HCT116 (cell line): ENCODE measurements at regions not wholly inside any gene's neighbourhood (a gene's known extent, or its start where the extent isn't known, plus 50 kb on each side); places are given as distances from the start of the nearest gene placed in this dataset.

Experiments
- ATAC-seq: fragments of 200-7000 bp; cut with Tn5 transposase; 2 replicates; pipeline ENCODE4 v1.9.1; 2020; ENCODE audit warnings: mild to moderate bottlenecking, moderate library complexity
- BruUV-seq: library from RNA; stranded (reverse); fragments of 400-500 nt; replicated peaks from 2 replicates; lab custom pipeline; 2021; lab: Mats Ljungman, UMichigan
- CTCF ChIA-PET: fragments of 300-600 bp; sonication (Branson Sonifier 250); formaldehyde crosslinking; loops from one replicate; lab custom pipeline; 2021; ENCODE audit warnings: antibody characterized with exemption; lab: Charles Lee
- POLR2A ChIA-PET: fragments of 300-600, 350-600 bp; sonication (Branson Sonifier 250); formaldehyde crosslinking; loops from one replicate; lab custom pipeline; 2021; ENCODE audit warnings: antibody characterized with exemption; lab: Charles Lee
- RAD21 ChIA-PET, 2 experiments: fragments of 300-600 bp; sonication (Branson Sonifier 250); formaldehyde crosslinking; loops; one replicate each; lab custom pipeline; 2023; ENCODE audit warnings: low total read pairs in 2 of 2; ENCODE audit not compliant: uncharacterized antibody in 2 of 2, unreplicated experiment in 2 of 2, low non-redundant PET in 1 of 2; lab: Charles Lee
- DNase-seq: peaks from one replicate; pipeline ENCODE4 v3.0.0-alpha.2; 2010; ENCODE audit warnings: low read depth, low spot score
- H2AFZ ChIP-seq: fragments of 200-600 bp; shearing (Covaris generic), sonication (generic); 2 replicates; pipeline ENCODE4 v1.6.1; 2017; ENCODE audit warnings: low read depth, mixed run types, mixed read lengths, antibody characterized with exemption, low read length; ENCODE audit not compliant: poor library complexity, severe bottlenecking
- H3K27ac ChIP-seq: 2 replicates; pipeline ENCODE4 v1.5.1; 2012; ENCODE audit warnings: low read depth, low read length
- H3K27me3 ChIP-seq: fragments of 200-600 bp; sonication (generic); 2 replicates; pipeline ENCODE4 v1.6.1; 2016; ENCODE audit warnings: mixed run types, low read length, mixed read lengths; ENCODE audit not compliant: insufficient read depth
- H3K36me3 ChIP-seq, 2 experiments: fragments of 200-500 bp in 1 of 2; fragments of 200-600 bp in 1 of 2; sonication (Bioruptor generic) in 1 of 2; sonication (generic) in 1 of 2; 2 replicates each; pipeline versions ENCODE4 v1.5.1 to v1.6.1; 2014 to 2016; ENCODE audit warnings: low read length in 2 of 2, inconsistent platforms in 1 of 2, mixed read lengths in 1 of 2, mixed run types in 1 of 2; ENCODE audit not compliant: insufficient read depth in 2 of 2, control insufficient read depth in 1 of 2
- H3K4me1 ChIP-seq, 2 experiments: fragments of 200-600 bp in 1 of 2; sonication (generic) in 1 of 2; 2 replicates each; pipeline versions ENCODE4 v1.5.1 to v1.6.1; 2012 to 2017; ENCODE audit warnings: low read length in 2 of 2, inconsistent platforms in 1 of 2, mild to moderate bottlenecking in 1 of 2, mixed read lengths in 1 of 2, mixed run types in 1 of 2, moderate library complexity in 1 of 2; ENCODE audit not compliant: insufficient read depth in 2 of 2, control insufficient read depth in 1 of 2
- H3K4me2 ChIP-seq: fragments of 200-600 bp; sonication (generic); 2 replicates; pipeline ENCODE4 v1.6.1; 2017; ENCODE audit warnings: mixed run types, low read length, mixed read lengths
- H3K4me3 ChIP-seq, 2 experiments: fragments of 200-600 bp in 1 of 2; sonication (generic) in 1 of 2; replicated peaks in 1 of 2; 2 replicates each; pipeline ENCODE4 v1.5.1; 2011 to 2016; ENCODE audit warnings: low read length in 2 of 2, control low read depth in 1 of 2, low read depth in 1 of 2, mild to moderate bottlenecking in 1 of 2, mixed read lengths in 1 of 2, mixed run types in 1 of 2
- H3K79me2 ChIP-seq: fragments of 200-600 bp; sonication (generic); 2 replicates; pipeline ENCODE4 v1.6.1; 2017; ENCODE audit warnings: mild to moderate bottlenecking, mixed run types, low read length, moderate library complexity, mixed read lengths; ENCODE audit not compliant: insufficient read depth
- H3K9ac ChIP-seq: fragments of 200-600 bp; sonication (generic); 2 replicates; pipeline ENCODE4 v1.6.1; 2016; ENCODE audit warnings: low read length, mixed read lengths
- H3K9me2 ChIP-seq: fragments of 200-600 bp; sonication (generic), shearing (Covaris generic); 2 replicates; pipeline ENCODE4 v1.6.1; 2017; ENCODE audit warnings: mixed run types, mild to moderate bottlenecking, moderate library complexity; ENCODE audit not compliant: insufficient read depth
- H3K9me3 ChIP-seq, 2 experiments: fragments of 200-500 bp in 1 of 2; fragments of 200-600 bp in 1 of 2; sonication (Bioruptor generic) in 1 of 2; sonication (generic) in 1 of 2; 2 replicates each; pipeline ENCODE4 v1.6.1; 2014 to 2017; ENCODE audit warnings: low read length in 2 of 2, mixed read lengths in 2 of 2, inconsistent platforms in 1 of 2, low read depth in 1 of 2, mild to moderate bottlenecking in 1 of 2, mixed run types in 1 of 2, moderate library complexity in 1 of 2; ENCODE audit not compliant: control insufficient read depth in 1 of 2, insufficient read depth in 1 of 2
- H4K20me1 ChIP-seq: fragments of 200-600 bp; sonication (generic), shearing (Covaris generic); 2 replicates; pipeline ENCODE4 v1.6.1; 2017; ENCODE audit warnings: mixed run types, mild to moderate bottlenecking, moderate library complexity; ENCODE audit not compliant: insufficient read depth
- CBX3 ChIP-seq: IDR thresholded peaks from 2 replicates; pipeline ENCODE4 v1.6.1; 2012; ENCODE audit warnings: low read depth
- CEBPB ChIP-seq: IDR thresholded peaks from 2 replicates; pipeline ENCODE4 v1.6.1; 2012; ENCODE audit warnings: low read depth
- EGR1 ChIP-seq: IDR thresholded peaks from 2 replicates; pipeline ENCODE4 v1.6.1; 2012; ENCODE audit warnings: low read depth
- ELF1 ChIP-seq: IDR thresholded peaks from 2 replicates; pipeline ENCODE4 v1.6.1; 2012; ENCODE audit warnings: low read depth, borderline replicate concordance
- EZH2 ChIP-seq: fragments of 200-600 bp; sonication (generic); IDR thresholded peaks from 2 replicates; pipeline ENCODE4 v1.6.1; 2017; ENCODE audit warnings: antibody characterized with exemption, mixed run types
- FOSL1 ChIP-seq: IDR thresholded peaks from 2 replicates; pipeline ENCODE4 v1.6.1; 2012; ENCODE audit warnings: low read depth
- JUND ChIP-seq: IDR thresholded peaks from 2 replicates; pipeline ENCODE4 v1.6.1; 2012
- POLR2A ChIP-seq: IDR thresholded peaks from 2 replicates; pipeline ENCODE4 v1.7.0; 2011; ENCODE audit warnings: borderline replicate concordance; ENCODE audit not compliant: insufficient read depth, insufficient read length; ENCODE audit errors: extremely low read depth
- POLR2AphosphoS5 ChIP-seq: IDR thresholded peaks from 2 replicates; pipeline ENCODE4 v1.6.1; 2011; ENCODE audit warnings: mild to moderate bottlenecking, low read depth, low read length, moderate library complexity
- RAD21 ChIP-seq: IDR thresholded peaks from 2 replicates; pipeline ENCODE4 v1.6.1; 2012; ENCODE audit warnings: low read depth, mild to moderate bottlenecking
- TCF7L2 ChIP-seq: IDR thresholded peaks from 2 replicates; pipeline ENCODE4 v1.7.0; 2011; ENCODE audit warnings: borderline replicate concordance, inconsistent platforms; ENCODE audit not compliant: insufficient read depth, insufficient read length; ENCODE audit errors: extremely low read depth
- ZFX ChIP-seq: fragments of 450-650 bp; IDR thresholded peaks from 2 replicates; pipeline ENCODE4 v1.6.1; 2017
- ZNF274 ChIP-seq: fragments of 200-500 bp; sonication (Bioruptor generic); IDR thresholded peaks from 2 replicates; pipeline ENCODE4 v1.6.1; 2014; ENCODE audit warnings: mild to moderate bottlenecking, low read depth, low read length, inconsistent platforms
- intact Hi-C: fragments of 100-400 bp; cut with micrococcal nuclease; formaldehyde crosslinking; loops from 2 replicates; pipeline ENCODE4 v1.10.0; 2022
- TF ChIP-seq, protein P1 (sequence below): IDR thresholded peaks from 2 replicates; pipeline ENCODE4 v1.6.1; 2012
- TF ChIP-seq, protein P2 (sequence below): IDR thresholded peaks from 2 replicates; pipeline ENCODE4 v1.6.1; 2012; ENCODE audit warnings: low read depth
- TF ChIP-seq, protein P3 (sequence below): IDR thresholded peaks from 2 replicates; pipeline ENCODE4 v1.6.1; 2011; ENCODE audit warnings: mild to moderate bottlenecking, low read length, moderate library complexity; ENCODE audit not compliant: insufficient replicate concordance; ENCODE audit errors: extremely low read depth
- TF ChIP-seq, protein P4 (sequence below): IDR thresholded peaks from 2 replicates; pipeline ENCODE4 v1.6.1; 2012

DNA sequence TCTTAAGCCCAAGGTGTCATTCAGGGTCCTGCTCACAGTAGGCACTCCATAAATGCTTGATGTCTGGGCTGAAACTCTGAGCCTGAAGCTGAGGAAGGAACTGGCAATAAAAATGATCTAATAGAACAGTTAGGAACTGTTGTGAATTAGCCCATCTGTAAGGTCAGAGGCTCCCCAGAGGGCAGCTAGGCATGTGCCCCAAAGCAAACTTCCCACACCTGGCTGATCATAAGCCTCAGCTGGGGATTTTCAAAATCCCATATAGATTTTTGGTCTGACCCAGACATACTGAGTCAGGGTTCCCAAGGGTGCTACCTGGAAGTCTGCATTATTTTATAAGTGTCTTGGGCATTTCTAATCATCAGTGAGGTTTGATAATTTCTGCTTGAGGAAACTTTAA lies 309.4 kb upstream of the PROX1 start:
- POLR2A ChIA-PET, result no interaction called here
- no peaks in the 10 kb centered on the region for H3K9me2 ChIP-seq
- no peak overlapping the region for H3K9ac ChIP-seq
- BruUV-seq, result no TSS peak
- peaks cover 18% of the 10 kb centered on the region; the same call in 1 of the 2 replicates for H3K27me3 ChIP-seq
- CTCF ChIA-PET, result no interaction called here
- no peak for TF ChIP-seq POLR2AphosphoS5
- no peak for TF ChIP-seq ELF1
- no peak for TF ChIP-seq CBX3
- intact Hi-C loops, result no loop called here
- RAD21 ChIA-PET, result no interaction called here
- no peak overlapping the region for H3K4me2 ChIP-seq
- no peaks in the 10 kb centered on the region for H3K4me1 ChIP-seq
- no peaks in the 10 kb centered on the region for H4K20me1 ChIP-seq
- H3K79me2 ChIP-seq, result no peaks in the 10 kb centered on the region
- no peak overlapping the region for H3K4me3 ChIP-seq
- ATAC-seq, result no peak
- H2AFZ ChIP-seq, result no peak overlapping the region
- H3K36me3 ChIP-seq, result no peaks in the 10 kb centered on the region
- DNase-seq, result no peak
- H3K27ac ChIP-seq, result no peak overlapping the region
- no peaks in the 10 kb centered on the region for H3K9me3 ChIP-seq

DNA sequence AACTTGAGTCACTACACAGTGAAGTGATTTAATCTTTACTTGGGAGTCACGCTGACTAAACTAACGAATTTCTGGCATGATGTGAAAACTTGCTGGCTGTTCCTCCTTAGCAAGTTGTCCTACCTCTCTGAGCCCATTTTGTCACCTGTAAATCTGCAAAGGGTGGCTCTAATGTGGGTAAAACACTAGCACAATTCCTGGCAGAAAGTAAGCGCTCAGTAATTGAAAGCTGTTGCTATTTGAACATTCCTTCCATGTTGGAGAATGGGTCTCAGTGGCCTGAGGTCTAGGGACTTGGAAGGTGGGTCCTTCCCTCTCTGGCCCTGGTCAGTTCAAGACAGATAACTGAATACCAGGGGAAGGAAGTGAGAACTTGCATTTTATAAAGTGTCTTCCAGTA lies 309.0 kb upstream of the PROX1 start:
- CTCF ChIA-PET, result no interaction called here
- Histone ChIP-seq H3K9ac (no peak overlapping the region), H3K4me3 (no peak overlapping the region), H4K20me1 (no peaks in the 10 kb centered on the region), H3K9me2 (no peaks in the 10 kb centered on the region), H3K4me1 (no peaks in the 10 kb centered on the region), H3K36me3 (no peaks in the 10 kb centered on the region), H3K27me3 (peaks cover 18% of the 10 kb centered on the region; the same call in 1 of the 2 replicates), H2AFZ (no peak overlapping the region), H3K79me2 (no peaks in the 10 kb centered on the region), H3K9me3 (no peaks in the 10 kb centered on the region), H3K27ac (no peak overlapping the region), H3K4me2 (no peak overlapping the region)
- no peak for ATAC-seq
- POLR2A ChIA-PET, result no interaction called here
- no peak for DNase-seq
- RAD21 ChIA-PET, result no interaction called here
- intact Hi-C loops, result no loop called here
- no TSS peak for BruUV-seq
- TF ChIP-seq, protein P1, sequence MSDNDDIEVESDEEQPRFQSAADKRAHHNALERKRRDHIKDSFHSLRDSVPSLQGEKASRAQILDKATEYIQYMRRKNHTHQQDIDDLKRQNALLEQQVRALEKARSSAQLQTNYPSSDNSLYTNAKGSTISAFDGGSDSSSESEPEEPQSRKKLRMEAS, result no peak
- TF ChIP-seq RAD21, result no peak
- no peak for TF ChIP-seq POLR2AphosphoS5
- TF ChIP-seq JUND, result no peak
- TF ChIP-seq, protein P2, sequence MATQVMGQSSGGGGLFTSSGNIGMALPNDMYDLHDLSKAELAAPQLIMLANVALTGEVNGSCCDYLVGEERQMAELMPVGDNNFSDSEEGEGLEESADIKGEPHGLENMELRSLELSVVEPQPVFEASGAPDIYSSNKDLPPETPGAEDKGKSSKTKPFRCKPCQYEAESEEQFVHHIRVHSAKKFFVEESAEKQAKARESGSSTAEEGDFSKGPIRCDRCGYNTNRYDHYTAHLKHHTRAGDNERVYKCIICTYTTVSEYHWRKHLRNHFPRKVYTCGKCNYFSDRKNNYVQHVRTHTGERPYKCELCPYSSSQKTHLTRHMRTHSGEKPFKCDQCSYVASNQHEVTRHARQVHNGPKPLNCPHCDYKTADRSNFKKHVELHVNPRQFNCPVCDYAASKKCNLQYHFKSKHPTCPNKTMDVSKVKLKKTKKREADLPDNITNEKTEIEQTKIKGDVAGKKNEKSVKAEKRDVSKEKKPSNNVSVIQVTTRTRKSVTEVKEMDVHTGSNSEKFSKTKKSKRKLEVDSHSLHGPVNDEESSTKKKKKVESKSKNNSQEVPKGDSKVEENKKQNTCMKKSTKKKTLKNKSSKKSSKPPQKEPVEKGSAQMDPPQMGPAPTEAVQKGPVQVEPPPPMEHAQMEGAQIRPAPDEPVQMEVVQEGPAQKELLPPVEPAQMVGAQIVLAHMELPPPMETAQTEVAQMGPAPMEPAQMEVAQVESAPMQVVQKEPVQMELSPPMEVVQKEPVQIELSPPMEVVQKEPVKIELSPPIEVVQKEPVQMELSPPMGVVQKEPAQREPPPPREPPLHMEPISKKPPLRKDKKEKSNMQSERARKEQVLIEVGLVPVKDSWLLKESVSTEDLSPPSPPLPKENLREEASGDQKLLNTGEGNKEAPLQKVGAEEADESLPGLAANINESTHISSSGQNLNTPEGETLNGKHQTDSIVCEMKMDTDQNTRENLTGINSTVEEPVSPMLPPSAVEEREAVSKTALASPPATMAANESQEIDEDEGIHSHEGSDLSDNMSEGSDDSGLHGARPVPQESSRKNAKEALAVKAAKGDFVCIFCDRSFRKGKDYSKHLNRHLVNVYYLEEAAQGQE, result no peak
- TF ChIP-seq EGR1, result no peak
- TF ChIP-seq POLR2A, result no peak
- TF ChIP-seq, protein P3, sequence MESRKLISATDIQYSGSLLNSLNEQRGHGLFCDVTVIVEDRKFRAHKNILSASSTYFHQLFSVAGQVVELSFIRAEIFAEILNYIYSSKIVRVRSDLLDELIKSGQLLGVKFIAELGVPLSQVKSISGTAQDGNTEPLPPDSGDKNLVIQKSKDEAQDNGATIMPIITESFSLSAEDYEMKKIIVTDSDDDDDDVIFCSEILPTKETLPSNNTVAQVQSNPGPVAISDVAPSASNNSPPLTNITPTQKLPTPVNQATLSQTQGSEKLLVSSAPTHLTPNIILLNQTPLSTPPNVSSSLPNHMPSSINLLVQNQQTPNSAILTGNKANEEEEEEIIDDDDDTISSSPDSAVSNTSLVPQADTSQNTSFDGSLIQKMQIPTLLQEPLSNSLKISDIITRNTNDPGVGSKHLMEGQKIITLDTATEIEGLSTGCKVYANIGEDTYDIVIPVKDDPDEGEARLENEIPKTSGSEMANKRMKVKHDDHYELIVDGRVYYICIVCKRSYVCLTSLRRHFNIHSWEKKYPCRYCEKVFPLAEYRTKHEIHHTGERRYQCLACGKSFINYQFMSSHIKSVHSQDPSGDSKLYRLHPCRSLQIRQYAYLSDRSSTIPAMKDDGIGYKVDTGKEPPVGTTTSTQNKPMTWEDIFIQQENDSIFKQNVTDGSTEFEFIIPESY, result no peak
- no peak for TF ChIP-seq ZNF274
- TF ChIP-seq ELF1, result no peak
- no peak for TF ChIP-seq TCF7L2
- TF ChIP-seq CBX3, result no peak
- TF ChIP-seq EZH2, result no peak
- TF ChIP-seq ZFX, result no peak
- no peak for TF ChIP-seq CEBPB
- TF ChIP-seq, protein P4, sequence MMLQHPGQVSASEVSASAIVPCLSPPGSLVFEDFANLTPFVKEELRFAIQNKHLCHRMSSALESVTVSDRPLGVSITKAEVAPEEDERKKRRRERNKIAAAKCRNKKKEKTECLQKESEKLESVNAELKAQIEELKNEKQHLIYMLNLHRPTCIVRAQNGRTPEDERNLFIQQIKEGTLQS, result no peak
- no peak for TF ChIP-seq FOSL1
